ENCODE measurements at regions not wholly inside any gene's neighbourhood (a gene's known extent, or its start where the extent isn't known, plus 50 kb on each side); places are given as distances from the start of the nearest gene placed in this dataset.

GRCh38 chr6:82017288-82017687, 230.3 kb downstream of the IBTK start:
- TF ChIP-seq RFX5 (IDR thresholded peaks at IDR 0.05; ENCODE audit: borderline replicate concordance, low read depth, low read length) (no peak), POLR2AphosphoS5 (IDR thresholded peaks at IDR 0.05; ENCODE audit: low read depth, low read length) (no peak), CTCF (IDR thresholded peaks at IDR 0.05; ENCODE audit: control extremely low read depth in 1 of 3, insufficient read depth in 1 of 3, low read depth in 1 of 3, low read length in 3 of 3) (no peak), ATF2 (IDR thresholded peaks at IDR 0.05; ENCODE audit: low read length) (no peak), EGR1 (IDR thresholded peaks at IDR 0.05; ENCODE audit: borderline replicate concordance, low read depth, low read length) (no peak)

Data from H1 (cell line).